Aorta (tissue), 5 donors: ENCODE measurements at regions not wholly inside any gene's neighbourhood (a gene's known extent, or its start where the extent isn't known, plus 50 kb on each side); places are given as distances from the start of the nearest gene placed in this dataset.

Source experiments
- ATAC-seq: fragments of 200-7000 bp; cut with Tn5 transposase; one replicate; pipeline ENCODE4 v1.9.1; 2022; ENCODE audit warnings: moderate library complexity; ENCODE audit not compliant: low FRiP score
- DNase-seq, 2 donors: peaks; one replicate each; pipeline ENCODE4 v3.0.0-alpha.2; 2020
- H3K27ac ChIP-seq, 2 donors: one replicate each; pipeline ENCODE4 v1.5.1; 2013; ENCODE audit warnings: low read length in 2 of 2, mild to moderate bottlenecking in 2 of 2, moderate library complexity in 2 of 2, control low read depth in 1 of 2, inconsistent platforms in 1 of 2, low read depth in 1 of 2
- H3K27me3 ChIP-seq, 2 donors: one replicate each; pipeline ENCODE4 v1.6.1; 2013; ENCODE audit warnings: control low read depth in 1 of 2, low read length in 1 of 2, mild to moderate bottlenecking in 1 of 2, moderate library complexity in 1 of 2; ENCODE audit not compliant: insufficient read depth in 2 of 2, control insufficient read depth in 1 of 2
- H3K36me3 ChIP-seq, 2 donors: one replicate each; pipeline ENCODE4 v1.6.1; 2013; ENCODE audit warnings: control low read depth in 1 of 2, low read length in 1 of 2, mild to moderate bottlenecking in 1 of 2; ENCODE audit not compliant: insufficient read depth in 2 of 2, control insufficient read depth in 1 of 2
- H3K4me1 ChIP-seq, 2 donors: one replicate each; pipeline ENCODE4 v1.6.1; 2013; ENCODE audit warnings: low read length in 2 of 2, control low read depth in 1 of 2, mild to moderate bottlenecking in 1 of 2, moderate library complexity in 1 of 2; ENCODE audit not compliant: insufficient read depth in 2 of 2, control insufficient read depth in 1 of 2
- H3K4me3 ChIP-seq, 2 donors: one replicate each; pipeline ENCODE4 v1.5.1; 2013; ENCODE audit warnings: low read length in 2 of 2, control low read depth in 1 of 2, mild to moderate bottlenecking in 1 of 2
- H3K9me3 ChIP-seq: one replicate; pipeline ENCODE4 v1.6.1; 2013; ENCODE audit warnings: mild to moderate bottlenecking, low read length; ENCODE audit not compliant: control insufficient read depth
- WGBS, 2 donors: extraction: QIAGEN DNeasy Blood & Tissue Kit; methylation state at CpG; one replicate each; pipeline ENCODE4 v1.1.7; 2013; 5-methylcytosine and 5-hydroxymethylcytosine counted together
- intact Hi-C, 2 donors: fragments of 100-400 bp; cut with DNase I; formaldehyde crosslinking; loops; one replicate each; pipeline versions ENCODE4 v1.14.2 to v1.15.0; 2022
- donor health status: healthy with polysubstance abuse.
- donor health status: Bipolar disorder and iron deficiency.
- donor health status: DM: no; HTN: no; CAD: no.
- donor health status: DM: no; HTN: no; CAD: no.
- donor health status: DM: yes; HTN: yes; CAD: no.

GRCh38 chrX:45859407-45859806 lies 658.7 kb upstream of the DIPK2B start:
- intact Hi-C loops = no loop called here
- Histone ChIP-seq H3K27ac (no peak overlapping the region), H3K4me3 (no peak overlapping the region), H3K27me3 (no peaks in the 10 kb centered on the region), H3K36me3 (no peaks in the 10 kb centered on the region), H3K9me3 (no peaks in the 10 kb centered on the region), H3K4me1 (no peaks in the 10 kb centered on the region)
- 59 to 75% methylated on average over 4 of the region's 4 CpGs for WGBS, 2 donors
- ATAC-seq (no peak), DNase-seq (no peak)

DNA sequence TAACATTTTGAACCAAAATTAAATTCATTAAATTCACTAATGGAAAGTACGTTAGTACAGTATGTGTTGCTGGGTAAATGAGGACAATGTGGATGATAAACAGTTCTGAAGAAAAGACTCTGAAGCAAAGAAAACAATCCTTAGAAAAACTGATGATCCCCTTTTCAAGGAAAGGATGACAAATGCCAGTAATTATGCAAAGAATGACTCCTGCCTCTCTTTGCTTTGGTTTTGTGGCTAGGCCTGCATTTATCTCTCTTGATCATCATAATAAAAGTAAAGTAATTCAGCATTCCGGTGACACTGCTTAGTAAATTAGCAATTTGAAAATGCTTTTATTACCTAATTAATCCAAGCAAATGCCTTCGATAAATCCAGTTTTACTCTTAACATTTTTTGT lies 652.2 kb upstream of the DIPK2B start:
- Histone ChIP-seq H3K27ac (no peak overlapping the region), H3K4me1 (no peaks in the 10 kb centered on the region), H3K9me3 (no peaks in the 10 kb centered on the region), H3K27me3 (no peaks in the 10 kb centered on the region), H3K36me3 (no peaks in the 10 kb centered on the region), H3K4me3 (no peak overlapping the region)
- ATAC-seq (no peak), DNase-seq (no peak)
- intact Hi-C loops = no loop called here
- whole genome bisulfite sequencing, 2 donors = 72 to 93% methylated on average over 3 of the region's 3 CpGs

DNA sequence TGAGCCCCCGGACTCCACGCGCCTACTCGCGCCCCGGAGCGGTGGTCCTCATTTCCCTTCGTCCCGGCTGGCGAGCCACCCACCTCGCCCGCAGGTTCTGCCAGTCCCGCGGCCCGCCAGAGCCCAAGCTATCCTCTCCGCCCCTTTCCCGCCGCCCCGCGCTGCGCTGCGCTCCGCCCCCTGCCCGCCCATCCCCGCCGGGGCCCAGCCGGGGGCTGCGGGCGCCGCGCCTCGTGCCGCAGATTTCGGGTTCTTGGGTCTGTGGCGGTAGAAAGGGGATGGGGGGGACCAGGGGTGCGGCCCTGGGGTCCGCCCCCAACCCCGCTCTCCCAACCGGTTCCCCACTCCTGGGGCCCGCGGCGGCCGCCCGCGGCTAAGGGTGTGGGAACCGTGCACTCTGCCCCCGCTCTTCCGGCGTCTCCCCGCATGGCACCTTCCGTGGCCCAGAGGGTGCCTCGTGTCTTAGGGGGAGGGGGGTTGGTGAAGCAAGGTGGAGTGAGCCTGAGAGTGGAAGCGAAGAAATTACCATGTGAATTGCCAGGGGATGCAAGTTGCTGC lies 650.8 kb upstream of the DIPK2B start:
- peak in 1 of 2 donors; percentile 43 for DNase-seq
- Histone ChIP-seq H3K27me3 (no peaks in the 10 kb centered on the region), H3K9me3 (no peaks in the 10 kb centered on the region), H3K27ac (no peak overlapping the region), H3K36me3 (no peaks in the 10 kb centered on the region), H3K4me1 (no peaks in the 10 kb centered on the region), H3K4me3 (peak overlapping the region; percentile 14 to 23)
- intact Hi-C loops = no loop called here
- peak; percentile 68 for ATAC-seq
- 1 to 19% methylated on average over 51 to 53 of the region's 53 CpGs for WGBS, 2 donors

- DNase-seq (peak in 1 of 2 donors; percentile 47), ATAC-seq (peak; percentile 49)
- 0 to 20% methylated on average over 52 to 54 of the region's 54 CpGs for WGBS, 2 donors
- Histone ChIP-seq H3K4me3 (peak overlapping the region; percentile 21 to 23), H3K36me3 (no peaks in the 10 kb centered on the region), H3K27me3 (no peaks in the 10 kb centered on the region), H3K9me3 (no peaks in the 10 kb centered on the region), H3K27ac (no peak overlapping the region), H3K4me1 (no peaks in the 10 kb centered on the region)
- intact Hi-C loops = no loop called here
Measured at GRCh38 chrX:45850775-45851433, 650.2 kb upstream of the DIPK2B start.

DNA sequence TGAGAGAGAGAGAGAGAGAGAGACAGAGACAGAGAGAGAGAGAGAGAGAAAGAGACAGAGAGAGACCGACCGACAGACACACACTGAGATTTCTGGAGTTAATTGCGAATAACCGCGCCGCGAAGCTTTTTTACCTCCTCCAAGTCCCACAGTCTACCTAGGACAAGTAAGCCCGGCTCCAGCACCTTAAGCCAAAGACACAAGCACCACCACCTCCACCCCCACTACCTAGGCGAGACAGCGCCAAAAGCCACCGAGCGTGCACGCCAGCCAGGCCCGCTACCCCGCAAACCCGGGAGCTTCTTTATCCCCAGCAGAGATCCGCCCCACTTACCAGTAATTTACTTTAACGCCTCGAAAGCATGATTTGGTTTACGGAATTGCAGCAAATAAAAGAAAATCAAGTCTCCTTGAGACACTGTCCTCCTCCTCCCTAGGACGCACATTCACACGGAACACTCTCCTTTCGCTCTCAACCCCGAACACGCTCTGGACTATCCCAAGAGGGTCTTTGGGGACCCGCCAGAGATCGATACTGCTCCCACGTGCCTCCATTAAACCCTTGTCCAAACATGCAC lies 649.6 kb upstream of the DIPK2B start:
- 3 to 25% methylated on average over 28 of the region's 28 CpGs for WGBS, 2 donors
- Histone ChIP-seq H3K27me3 (no peaks in the 10 kb centered on the region), H3K27ac (no peak overlapping the region), H3K4me1 (no peaks in the 10 kb centered on the region), H3K36me3 (no peaks in the 10 kb centered on the region), H3K4me3 (peak overlapping the region; percentile 21 to 23), H3K9me3 (no peaks in the 10 kb centered on the region)
- intact Hi-C loops = no loop called here
- peak; percentile 29 for ATAC-seq
- no peak for DNase-seq

GRCh38 chrX:45849261-45849862 lies 648.7 kb upstream of the DIPK2B start:
- H3K36me3 ChIP-seq = no peaks in the 10 kb centered on the region
- H3K9me3 ChIP-seq = no peaks in the 10 kb centered on the region
- no peak for DNase-seq
- no peak overlapping the region for H3K27ac ChIP-seq
- no peaks in the 10 kb centered on the region for H3K27me3 ChIP-seq
- ATAC-seq = no peak
- 43 to 46% methylated on average over 9 of the region's 9 CpGs for WGBS, 2 donors
- intact Hi-C loops = no loop called here
- H3K4me1 ChIP-seq = no peaks in the 10 kb centered on the region
- no peak overlapping the region for H3K4me3 ChIP-seq

GRCh38 chrX:45847961-45848360 lies 647.3 kb upstream of the DIPK2B start:
- intact Hi-C loops = no loop called here
- DNase-seq = no peak
- no peak for ATAC-seq
- no peaks in the 10 kb centered on the region for H3K27me3 ChIP-seq
- no peaks in the 10 kb centered on the region for H3K9me3 ChIP-seq
- WGBS, 2 donors = 84 to 91% methylated on average over 5 of the region's 5 CpGs
- H3K4me3 ChIP-seq = no peak overlapping the region
- no peaks in the 10 kb centered on the region for H3K4me1 ChIP-seq
- H3K36me3 ChIP-seq = no peaks in the 10 kb centered on the region
- no peak overlapping the region for H3K27ac ChIP-seq

DNA sequence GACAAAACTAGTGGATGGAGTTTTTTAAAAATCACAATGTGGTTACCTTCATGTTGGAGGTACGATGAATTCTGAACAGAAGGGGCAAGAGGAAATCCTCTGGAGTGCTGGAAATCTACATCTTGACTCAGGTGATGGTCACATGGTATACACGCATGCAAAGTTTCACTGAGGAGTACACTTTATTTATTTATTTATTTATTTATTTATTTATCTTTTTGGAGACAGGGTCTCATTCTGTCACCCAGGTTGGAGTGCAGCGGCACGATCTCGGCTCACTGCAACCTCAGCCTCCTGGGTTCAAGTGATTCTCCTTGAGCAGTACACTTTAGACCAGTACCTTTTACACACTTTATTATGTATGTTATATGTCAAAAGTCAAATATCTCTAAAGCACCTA lies 645.7 kb upstream of the DIPK2B start:
- Histone ChIP-seq H3K4me3 (no peak overlapping the region), H3K36me3 (no peaks in the 10 kb centered on the region), H3K4me1 (no peaks in the 10 kb centered on the region), H3K27me3 (no peaks in the 10 kb centered on the region), H3K27ac (no peak overlapping the region), H3K9me3 (no peaks in the 10 kb centered on the region)
- no peak for ATAC-seq
- intact Hi-C loops = no loop called here
- DNase-seq = no peak
- WGBS, 2 donors = 94% methylated on average over 5 of the region's 5 CpGs

- H3K9me3 ChIP-seq = no peaks in the 10 kb centered on the region
- no peaks in the 10 kb centered on the region for H3K36me3 ChIP-seq
- ATAC-seq (no peak), DNase-seq (no peak)
- H3K4me3 ChIP-seq = no peak overlapping the region
- intact Hi-C loops = no loop called here
- H3K4me1 ChIP-seq = no peaks in the 10 kb centered on the region
- H3K27me3 ChIP-seq = no peaks in the 10 kb centered on the region
- H3K27ac ChIP-seq = no peak overlapping the region
- WGBS, 2 donors = 86 to 95% methylated on average over 5 of the region's 5 CpGs
Measured at GRCh38 chrX:45845142-45845541, 644.5 kb upstream of the DIPK2B start.
